Effector memory CD8-positive, alpha-beta T cell (primary cell): ENCODE measurements at regions not wholly inside any gene's neighbourhood (a gene's known extent, or its start where the extent isn't known, plus 50 kb on each side); places are given as distances from the start of the nearest gene placed in this dataset.
"Not testable (repeated sequence)": the region's sequence is repeated elsewhere in the genome, so short reads cannot be mapped to it uniquely, and the experiment has no call there.

Experiments
- ATAC-seq: fragments of 150-1000 bp; cut with Tn5 transposase; replicated peaks from 2 replicates; pipeline ENCODE4 v1.10.0; 2021; ENCODE audit warnings: mild to moderate bottlenecking, moderate library complexity
- DNase-seq, 3 experiments: peaks; one replicate each; pipeline ENCODE4 v3.0.0; 2021
- H3K27ac Mint-ChIP-seq, 2 donors: one replicate each; pipeline ENCODE4 v1.8.0; 2022; ENCODE audit warnings: mild to moderate bottlenecking in 2 of 2, mixed read lengths in 2 of 2, moderate library complexity in 2 of 2
- H3K27me3 Mint-ChIP-seq, 2 donors: one replicate each; pipeline ENCODE4 v1.8.0; 2022; ENCODE audit warnings: mixed read lengths in 2 of 2
- H3K36me3 Mint-ChIP-seq: one replicate; pipeline ENCODE4 v1.8.0; 2022; ENCODE audit warnings: mild to moderate bottlenecking, moderate library complexity, mixed read lengths; ENCODE audit not compliant: insufficient read depth
- H3K4me1 Mint-ChIP-seq, 2 donors: one replicate each; pipeline ENCODE4 v1.8.0; 2022; ENCODE audit warnings: low read depth in 2 of 2, mixed read lengths in 2 of 2
- H3K4me3 Mint-ChIP-seq, 2 donors: one replicate each; pipeline ENCODE4 v1.8.0; 2022; ENCODE audit warnings: mild to moderate bottlenecking in 2 of 2, mixed read lengths in 2 of 2, moderate library complexity in 2 of 2
- H3K9me3 Mint-ChIP-seq, 2 donors: one replicate each; pipeline ENCODE4 v1.8.0; 2022; ENCODE audit warnings: mixed read lengths in 2 of 2

- not testable (repeated sequence) for H3K4me1 Mint-ChIP-seq, H3K27me3 Mint-ChIP-seq, H3K27ac Mint-ChIP-seq, DNase-seq, H3K4me3 Mint-ChIP-seq, ATAC-seq, H3K9me3 Mint-ChIP-seq
- H3K36me3 Mint-ChIP-seq, result peaks cover 38% of the 10 kb centered on the region
These were observed 63.8 kb downstream of the CLEC18A start for GRCh38 chr16:70014915-70015314.

DNA sequence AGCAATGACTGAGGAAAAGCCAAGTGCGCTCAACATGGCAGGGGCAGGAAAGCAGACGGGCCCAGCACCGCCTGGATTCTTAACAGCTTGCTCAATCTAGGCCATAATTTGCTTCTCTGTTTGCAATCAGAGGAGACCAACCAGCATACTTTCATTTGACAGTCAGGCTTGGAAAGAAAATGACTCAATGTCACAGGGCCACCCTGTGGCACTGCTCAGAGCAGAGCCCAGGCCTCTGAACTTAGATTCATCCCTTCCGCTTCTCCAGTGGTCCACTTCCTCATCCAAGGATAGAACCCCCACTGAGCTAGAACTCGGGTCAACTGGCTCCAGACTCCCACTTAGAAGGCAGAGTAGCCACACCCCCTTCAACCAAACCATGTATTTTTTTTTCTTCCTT is 65.6 kb downstream of the CLEC18A start:
- H3K36me3 Mint-ChIP-seq, result peaks cover 42% of the 10 kb centered on the region
- H3K9me3 Mint-ChIP-seq, H3K27me3 Mint-ChIP-seq, H3K27ac Mint-ChIP-seq, H3K4me3 Mint-ChIP-seq, ATAC-seq, DNase-seq: not testable (repeated sequence)
- peaks cover 2 to 12% of the 10 kb centered on the region in 2 donors for H3K4me1 Mint-ChIP-seq

- Mint-ChIP-seq H3K36me3 (peaks cover 42% of the 10 kb centered on the region), H3K4me1 (peaks cover 0 to 12% of the 10 kb centered on the region in 2 donors), H3K9me3 (no peaks in the 10 kb centered on the region), H3K27me3 (no peaks in the 10 kb centered on the region), H3K27ac (peak overlapping the region; percentile 4 to 77), H3K4me3 (no peak overlapping the region)
- ATAC-seq (peak; percentile 100), DNase-seq (peak; percentile 10 to 38 (median 13))
These were observed 67.1 kb downstream of the CLEC18A start for GRCh38 chr16:70018254-70018653.

- H3K36me3 Mint-ChIP-seq, result peaks cover 57% of the 10 kb centered on the region
- H3K4me1 Mint-ChIP-seq, result peaks cover 8 to 20% of the 10 kb centered on the region in 2 donors
- not testable (repeated sequence) for ATAC-seq, H3K9me3 Mint-ChIP-seq, H3K27me3 Mint-ChIP-seq, H3K4me3 Mint-ChIP-seq, H3K27ac Mint-ChIP-seq, DNase-seq
These were observed 72.1 kb downstream of the CLEC18A start for GRCh38 chr16:70023207-70023606.

DNA sequence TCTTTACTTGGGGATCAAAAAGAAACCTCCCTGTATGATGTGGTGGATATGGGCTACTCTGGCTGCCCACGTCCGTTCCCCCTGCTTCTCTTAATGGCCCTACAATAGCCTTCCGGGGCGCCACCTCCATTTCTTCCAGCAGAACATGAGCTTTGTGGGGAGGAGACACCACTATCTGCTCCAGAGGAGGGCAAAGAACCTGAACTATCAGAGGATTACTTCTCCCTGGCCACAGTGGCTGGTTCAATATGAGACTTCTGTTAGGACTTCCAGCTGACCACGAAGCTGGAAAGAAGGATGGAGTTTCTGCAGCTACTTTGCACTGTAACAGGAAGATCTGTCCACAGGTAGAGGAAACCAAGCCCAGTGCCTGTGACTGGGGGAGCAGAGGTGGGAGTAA is 72.8 kb downstream of the CLEC18A start:
- H3K27me3 Mint-ChIP-seq, ATAC-seq, DNase-seq, H3K9me3 Mint-ChIP-seq, H3K4me3 Mint-ChIP-seq, H3K27ac Mint-ChIP-seq: not testable (repeated sequence)
- peaks cover 8 to 13% of the 10 kb centered on the region in 2 donors for H3K4me1 Mint-ChIP-seq
- peaks cover 63% of the 10 kb centered on the region for H3K36me3 Mint-ChIP-seq

- Mint-ChIP-seq H3K4me3 (peak overlapping the region; percentile 62 to 74), H3K27ac (peak overlapping the region; percentile 93 to 96), H3K36me3 (peaks cover 60% of the 10 kb centered on the region), H3K4me1 (peaks cover 8 to 12% of the 10 kb centered on the region in 2 donors)
- ATAC-seq (peak; percentile 98), DNase-seq (peak; percentile 31 to 56 (median 38))
- H3K27me3 Mint-ChIP-seq, H3K9me3 Mint-ChIP-seq: not testable (repeated sequence)
These were observed 75.2 kb downstream of the CLEC18A start for GRCh38 chr16:70026165-70026854.

GRCh38 chr16:70032906-70033305 is 81.2 kb upstream of the PDPR start:
- H3K36me3 Mint-ChIP-seq, result peaks cover 48% of the 10 kb centered on the region
- H3K9me3 Mint-ChIP-seq, H3K27me3 Mint-ChIP-seq, DNase-seq, H3K4me1 Mint-ChIP-seq, H3K4me3 Mint-ChIP-seq, ATAC-seq, H3K27ac Mint-ChIP-seq: not testable (repeated sequence)

GRCh38 chr16:70037913-70038312 is 76.2 kb upstream of the PDPR start:
- DNase-seq, H3K9me3 Mint-ChIP-seq, H3K27ac Mint-ChIP-seq, H3K4me1 Mint-ChIP-seq, H3K27me3 Mint-ChIP-seq, H3K4me3 Mint-ChIP-seq, ATAC-seq: not testable (repeated sequence)
- peaks cover 43% of the 10 kb centered on the region for H3K36me3 Mint-ChIP-seq

DNA sequence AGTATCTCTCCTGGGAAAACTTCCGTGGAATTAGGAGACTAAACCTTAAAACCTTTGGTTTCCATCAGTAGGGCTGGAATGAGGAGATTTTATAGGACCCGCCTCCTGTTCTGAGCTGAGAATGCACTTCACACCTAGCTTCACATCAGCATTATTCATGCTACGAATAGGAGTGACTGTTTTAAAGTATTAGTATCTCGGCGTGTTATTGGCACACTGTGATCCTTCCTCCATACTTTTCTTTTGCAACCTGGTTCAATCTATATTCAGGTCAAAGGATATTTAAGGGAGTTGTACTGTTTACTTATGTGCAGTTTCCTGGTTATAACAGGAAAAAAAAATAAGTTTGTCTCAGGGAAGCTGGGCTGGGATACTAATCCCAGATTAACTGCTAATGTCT is 73.6 kb upstream of the PDPR start:
- H3K4me3 Mint-ChIP-seq, H3K4me1 Mint-ChIP-seq, H3K27me3 Mint-ChIP-seq, DNase-seq, H3K9me3 Mint-ChIP-seq, ATAC-seq, H3K27ac Mint-ChIP-seq: not testable (repeated sequence)
- H3K36me3 Mint-ChIP-seq, result peaks cover 29% of the 10 kb centered on the region

GRCh38 chr16:70043538-70044067 is 70.5 kb upstream of the PDPR start:
- not testable (repeated sequence) for H3K4me3 Mint-ChIP-seq, H3K4me1 Mint-ChIP-seq, H3K27ac Mint-ChIP-seq, H3K27me3 Mint-ChIP-seq, ATAC-seq, DNase-seq, H3K9me3 Mint-ChIP-seq
- peaks cover 24% of the 10 kb centered on the region for H3K36me3 Mint-ChIP-seq

GRCh38 chr16:70046560-70046959 is 67.6 kb upstream of the PDPR start:
- not testable (repeated sequence) for DNase-seq, H3K9me3 Mint-ChIP-seq, ATAC-seq, H3K27me3 Mint-ChIP-seq, H3K4me3 Mint-ChIP-seq, H3K27ac Mint-ChIP-seq, H3K4me1 Mint-ChIP-seq
- H3K36me3 Mint-ChIP-seq, result peaks cover 22% of the 10 kb centered on the region

DNA sequence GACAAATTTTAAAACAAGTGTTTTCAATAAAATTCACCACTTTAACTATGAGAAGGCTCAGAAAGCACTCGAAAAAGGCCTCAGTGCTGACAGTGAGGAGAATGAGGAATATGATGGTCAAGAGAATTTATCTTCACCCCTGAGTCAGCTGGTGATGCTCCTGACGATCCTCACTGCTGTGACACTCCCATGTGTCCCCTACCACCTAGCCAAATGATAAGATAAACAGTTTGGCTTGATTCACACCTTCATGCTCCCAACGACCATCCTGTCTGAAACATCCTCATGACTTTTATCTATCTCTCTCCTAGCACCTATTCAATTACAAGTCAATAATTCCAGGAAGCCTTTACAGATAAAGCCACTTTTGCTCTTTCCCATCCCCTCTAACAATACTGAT is 66.0 kb upstream of the PDPR start:
- H3K27ac Mint-ChIP-seq, H3K4me3 Mint-ChIP-seq, ATAC-seq, H3K9me3 Mint-ChIP-seq, H3K27me3 Mint-ChIP-seq, DNase-seq, H3K4me1 Mint-ChIP-seq: not testable (repeated sequence)
- peaks cover 20% of the 10 kb centered on the region for H3K36me3 Mint-ChIP-seq

- H3K4me1 Mint-ChIP-seq, H3K27ac Mint-ChIP-seq, H3K4me3 Mint-ChIP-seq, ATAC-seq, H3K9me3 Mint-ChIP-seq, H3K36me3 Mint-ChIP-seq, H3K27me3 Mint-ChIP-seq, DNase-seq: not testable (repeated sequence)
These were observed 56.1 kb upstream of the PDPR start for GRCh38 chr16:70058056-70058455.

GRCh38 chr16:70059429-70059828 is 54.7 kb upstream of the PDPR start:
- not testable (repeated sequence) for H3K9me3 Mint-ChIP-seq, ATAC-seq, H3K36me3 Mint-ChIP-seq, H3K27ac Mint-ChIP-seq, DNase-seq, H3K27me3 Mint-ChIP-seq, H3K4me1 Mint-ChIP-seq, H3K4me3 Mint-ChIP-seq
